ENCODE measurements at regions not wholly inside any gene's neighbourhood (a gene's known extent, or its start where the extent isn't known, plus 50 kb on each side); places are given as distances from the start of the nearest gene placed in this dataset.

DNA sequence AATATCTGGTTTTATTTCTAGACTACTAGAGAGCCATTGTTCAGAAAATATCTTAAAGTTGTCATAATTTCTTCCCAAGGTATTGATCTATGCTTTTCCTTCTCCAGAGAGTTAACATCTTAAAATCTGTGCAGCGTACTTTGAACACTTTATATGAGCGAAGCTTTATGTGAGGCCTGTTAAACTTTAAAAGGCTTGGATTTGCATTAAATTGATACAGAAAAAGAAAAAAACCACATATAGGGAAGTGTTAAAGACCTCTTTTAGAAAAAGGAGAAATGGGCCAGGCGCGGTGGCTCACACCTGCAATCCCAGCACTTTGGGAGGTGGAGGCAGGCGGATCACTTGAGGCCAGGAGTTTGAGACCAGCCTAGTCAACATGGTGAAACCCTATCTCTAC lies 59.2 kb upstream of the MORC3 start:
- H3K9me2 ChIP-seq = no peaks in the 10 kb centered on the region
- H3F3A ChIP-seq (replicated peaks; ENCODE audit: insufficient read depth) = peaks cover 3% of the 10 kb centered on the region
- H3K4me1 ChIP-seq (ENCODE audit: control insufficient read depth in 1 of 2, insufficient read depth in 2 of 2, low read depth in 1 of 2, low read length in 1 of 2) = no peaks in the 10 kb centered on the region
- POLR2A ChIA-PET = interaction anchor here (0.7 kb wide), 1 partner anchor 106 kb away, joined by 5 read pairs; no protein-coding TSS in a partner anchor
- no peaks in the 10 kb centered on the region for H3K79me2 ChIP-seq (ENCODE audit: insufficient read depth)
- no peak for DNase-seq
- H3K4me3 ChIP-seq (ENCODE audit: low read depth in 2 of 2, low read length in 1 of 2) = peak overlapping the region in 1 of 2 experiments; percentile 59; a peak in 2 of 4 replicates
- no peaks in the 10 kb centered on the region for H4K20me1 ChIP-seq (ENCODE audit: insufficient read depth)
- peak overlapping the region in 1 of 2 experiments; percentile 79; a peak in 1 of 4 replicates for H3K27ac ChIP-seq (ENCODE audit: low read depth in 2 of 2, low read length in 1 of 2)
- H3K9ac ChIP-seq = peak overlapping the region; percentile 43; the same call in 1 of the 2 replicates
- CTCF ChIA-PET = interaction anchor here (0.7 to 2.3 kb wide), 8 partner anchors 9 to 59 kb away, joined by 3 to 9 read pairs (median 4); partner anchors contain the start of gene MORC3
- H3K27me3 ChIP-seq (ENCODE audit: insufficient read depth) = no peaks in the 10 kb centered on the region
- no peak for TF ChIP-seq FOXM1 (IDR thresholded peaks at IDR 0.05; ENCODE audit: low read depth)
- TF ChIP-seq EZH2phosphoT487 (IDR thresholded peaks at IDR 0.05; ENCODE audit: borderline replicate concordance, low read depth) = no peak
- no peak for TF ChIP-seq FOXJ3 (CRISPR knock-in tag; IDR thresholded peaks at IDR 0.05)
- TF ChIP-seq GABPA (IDR thresholded peaks at IDR 0.05; ENCODE audit: low read depth) = no peak
- TF ChIP-seq, protein P1, sequence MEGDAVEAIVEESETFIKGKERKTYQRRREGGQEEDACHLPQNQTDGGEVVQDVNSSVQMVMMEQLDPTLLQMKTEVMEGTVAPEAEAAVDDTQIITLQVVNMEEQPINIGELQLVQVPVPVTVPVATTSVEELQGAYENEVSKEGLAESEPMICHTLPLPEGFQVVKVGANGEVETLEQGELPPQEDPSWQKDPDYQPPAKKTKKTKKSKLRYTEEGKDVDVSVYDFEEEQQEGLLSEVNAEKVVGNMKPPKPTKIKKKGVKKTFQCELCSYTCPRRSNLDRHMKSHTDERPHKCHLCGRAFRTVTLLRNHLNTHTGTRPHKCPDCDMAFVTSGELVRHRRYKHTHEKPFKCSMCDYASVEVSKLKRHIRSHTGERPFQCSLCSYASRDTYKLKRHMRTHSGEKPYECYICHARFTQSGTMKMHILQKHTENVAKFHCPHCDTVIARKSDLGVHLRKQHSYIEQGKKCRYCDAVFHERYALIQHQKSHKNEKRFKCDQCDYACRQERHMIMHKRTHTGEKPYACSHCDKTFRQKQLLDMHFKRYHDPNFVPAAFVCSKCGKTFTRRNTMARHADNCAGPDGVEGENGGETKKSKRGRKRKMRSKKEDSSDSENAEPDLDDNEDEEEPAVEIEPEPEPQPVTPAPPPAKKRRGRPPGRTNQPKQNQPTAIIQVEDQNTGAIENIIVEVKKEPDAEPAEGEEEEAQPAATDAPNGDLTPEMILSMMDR (IDR thresholded peaks at IDR 0.05) = no peak
- TF ChIP-seq RXRA (IDR thresholded peaks at IDR 0.05; ENCODE audit: borderline replicate concordance, low read depth) = no peak
- TF ChIP-seq, protein P2, sequence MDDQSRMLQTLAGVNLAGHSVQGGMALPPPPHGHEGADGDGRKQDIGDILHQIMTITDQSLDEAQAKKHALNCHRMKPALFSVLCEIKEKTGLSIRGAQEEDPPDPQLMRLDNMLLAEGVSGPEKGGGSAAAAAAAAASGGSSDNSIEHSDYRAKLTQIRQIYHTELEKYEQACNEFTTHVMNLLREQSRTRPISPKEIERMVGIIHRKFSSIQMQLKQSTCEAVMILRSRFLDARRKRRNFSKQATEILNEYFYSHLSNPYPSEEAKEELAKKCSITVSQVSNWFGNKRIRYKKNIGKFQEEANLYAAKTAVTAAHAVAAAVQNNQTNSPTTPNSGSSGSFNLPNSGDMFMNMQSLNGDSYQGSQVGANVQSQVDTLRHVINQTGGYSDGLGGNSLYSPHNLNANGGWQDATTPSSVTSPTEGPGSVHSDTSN (IDR thresholded peaks at IDR 0.05) = no peak
- TF ChIP-seq, protein P3, sequence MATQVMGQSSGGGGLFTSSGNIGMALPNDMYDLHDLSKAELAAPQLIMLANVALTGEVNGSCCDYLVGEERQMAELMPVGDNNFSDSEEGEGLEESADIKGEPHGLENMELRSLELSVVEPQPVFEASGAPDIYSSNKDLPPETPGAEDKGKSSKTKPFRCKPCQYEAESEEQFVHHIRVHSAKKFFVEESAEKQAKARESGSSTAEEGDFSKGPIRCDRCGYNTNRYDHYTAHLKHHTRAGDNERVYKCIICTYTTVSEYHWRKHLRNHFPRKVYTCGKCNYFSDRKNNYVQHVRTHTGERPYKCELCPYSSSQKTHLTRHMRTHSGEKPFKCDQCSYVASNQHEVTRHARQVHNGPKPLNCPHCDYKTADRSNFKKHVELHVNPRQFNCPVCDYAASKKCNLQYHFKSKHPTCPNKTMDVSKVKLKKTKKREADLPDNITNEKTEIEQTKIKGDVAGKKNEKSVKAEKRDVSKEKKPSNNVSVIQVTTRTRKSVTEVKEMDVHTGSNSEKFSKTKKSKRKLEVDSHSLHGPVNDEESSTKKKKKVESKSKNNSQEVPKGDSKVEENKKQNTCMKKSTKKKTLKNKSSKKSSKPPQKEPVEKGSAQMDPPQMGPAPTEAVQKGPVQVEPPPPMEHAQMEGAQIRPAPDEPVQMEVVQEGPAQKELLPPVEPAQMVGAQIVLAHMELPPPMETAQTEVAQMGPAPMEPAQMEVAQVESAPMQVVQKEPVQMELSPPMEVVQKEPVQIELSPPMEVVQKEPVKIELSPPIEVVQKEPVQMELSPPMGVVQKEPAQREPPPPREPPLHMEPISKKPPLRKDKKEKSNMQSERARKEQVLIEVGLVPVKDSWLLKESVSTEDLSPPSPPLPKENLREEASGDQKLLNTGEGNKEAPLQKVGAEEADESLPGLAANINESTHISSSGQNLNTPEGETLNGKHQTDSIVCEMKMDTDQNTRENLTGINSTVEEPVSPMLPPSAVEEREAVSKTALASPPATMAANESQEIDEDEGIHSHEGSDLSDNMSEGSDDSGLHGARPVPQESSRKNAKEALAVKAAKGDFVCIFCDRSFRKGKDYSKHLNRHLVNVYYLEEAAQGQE (IDR thresholded peaks at IDR 0.05; ENCODE audit: low read depth, low read length) = no peak
- TF ChIP-seq RCOR1 (IDR thresholded peaks at IDR 0.05; ENCODE audit: low read length) = no peak
- TF ChIP-seq EP300 (IDR thresholded peaks at IDR 0.05; ENCODE audit: borderline replicate concordance in 1 of 2, low read depth in 1 of 2, low read length in 1 of 2) = no peak
- TF ChIP-seq RAD21 (IDR thresholded peaks at IDR 0.05; ENCODE audit: low read length) = no peak
- TF ChIP-seq SIN3A (IDR thresholded peaks at IDR 0.05; ENCODE audit: borderline replicate concordance, low read depth, low read length) = no peak
- TF ChIP-seq SMC3 (IDR thresholded peaks at IDR 0.05; ENCODE audit: low read depth, low read length) = no peak
- TF ChIP-seq JUND (IDR thresholded peaks at IDR 0.05) = no peak
- TF ChIP-seq CHD2 (IDR thresholded peaks at IDR 0.05; ENCODE audit: low read length, partially characterized antibody) = no peak
- TF ChIP-seq, protein P4, sequence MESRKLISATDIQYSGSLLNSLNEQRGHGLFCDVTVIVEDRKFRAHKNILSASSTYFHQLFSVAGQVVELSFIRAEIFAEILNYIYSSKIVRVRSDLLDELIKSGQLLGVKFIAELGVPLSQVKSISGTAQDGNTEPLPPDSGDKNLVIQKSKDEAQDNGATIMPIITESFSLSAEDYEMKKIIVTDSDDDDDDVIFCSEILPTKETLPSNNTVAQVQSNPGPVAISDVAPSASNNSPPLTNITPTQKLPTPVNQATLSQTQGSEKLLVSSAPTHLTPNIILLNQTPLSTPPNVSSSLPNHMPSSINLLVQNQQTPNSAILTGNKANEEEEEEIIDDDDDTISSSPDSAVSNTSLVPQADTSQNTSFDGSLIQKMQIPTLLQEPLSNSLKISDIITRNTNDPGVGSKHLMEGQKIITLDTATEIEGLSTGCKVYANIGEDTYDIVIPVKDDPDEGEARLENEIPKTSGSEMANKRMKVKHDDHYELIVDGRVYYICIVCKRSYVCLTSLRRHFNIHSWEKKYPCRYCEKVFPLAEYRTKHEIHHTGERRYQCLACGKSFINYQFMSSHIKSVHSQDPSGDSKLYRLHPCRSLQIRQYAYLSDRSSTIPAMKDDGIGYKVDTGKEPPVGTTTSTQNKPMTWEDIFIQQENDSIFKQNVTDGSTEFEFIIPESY (IDR thresholded peaks at IDR 0.05; ENCODE audit: borderline replicate concordance, low read depth) = no peak
- TF ChIP-seq NRF1 (IDR thresholded peaks at IDR 0.05; ENCODE audit: low read depth, low read length) = no peak
- no peaks in the 10 kb centered on the region for H3K9me3 ChIP-seq
- peaks cover 0 to 7% of the 10 kb centered on the region in 2 experiments for H3K36me3 ChIP-seq (replicated peaks in 1 of 2; ENCODE audit: control insufficient read depth in 1 of 2, insufficient read depth in 2 of 2, low read length in 1 of 2)
- WGBS (ENCODE audit: low lambda C conversion rate) = 99% methylated on average over 5 of the region's 5 CpGs
- peak overlapping the region; percentile 29 for H3K4me2 ChIP-seq
- H2AFZ ChIP-seq (ENCODE audit: low read depth) = peak overlapping the region; percentile 88

All from SK-N-SH (cell line).